HG02973 (cell line): ENCODE measurements at regions not wholly inside any gene's neighbourhood (a gene's known extent, or its start where the extent isn't known, plus 50 kb on each side); places are given as distances from the start of the nearest gene placed in this dataset.
"Not testable (repeated sequence)": the region's sequence is repeated elsewhere in the genome, so short reads cannot be mapped to it uniquely, and the experiment has no call there.

ENCODE experiments used
- ATAC-seq: cut with Tn5 transposase; IDR thresholded peaks from one replicate; pipeline ENCODE4 v1.9.1; 2021; ENCODE audit warnings: moderate library complexity; ENCODE audit not compliant: unreplicated experiment

- no peak for ATAC-seq
Measured at GRCh38 chr6:111925296-111925695, 52.0 kb upstream of the FYN start.

GRCh38 chr6:111926731-111927302, 53.6 kb upstream of the FYN start:
- no peak for ATAC-seq

DNA sequence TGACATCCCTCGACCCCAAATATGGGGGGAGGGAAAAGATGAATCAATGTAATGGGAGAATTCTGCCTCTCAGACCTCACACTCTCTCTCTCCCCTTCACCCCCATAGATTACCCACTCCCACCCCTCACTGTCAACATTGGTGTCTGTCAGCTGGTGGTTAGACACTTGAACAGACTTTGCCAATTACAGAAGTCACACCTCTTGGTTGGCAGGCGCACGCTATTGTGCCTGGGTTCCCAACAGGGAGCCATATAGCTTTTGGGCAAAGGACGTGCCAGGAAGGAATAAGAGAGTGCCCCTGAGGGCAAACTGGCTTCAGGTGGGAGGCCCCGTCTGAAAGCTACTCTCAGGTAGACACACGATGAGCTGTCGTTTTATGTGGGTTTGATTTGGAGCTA, 54.1 kb upstream of the FYN start:
- no peak for ATAC-seq

GRCh38 chr6:111928139-111928538, 54.9 kb upstream of the FYN start:
- ATAC-seq = no peak

GRCh38 chr6:111934611-111935010, 61.4 kb upstream of the FYN start:
- ATAC-seq = not testable (repeated sequence)

DNA sequence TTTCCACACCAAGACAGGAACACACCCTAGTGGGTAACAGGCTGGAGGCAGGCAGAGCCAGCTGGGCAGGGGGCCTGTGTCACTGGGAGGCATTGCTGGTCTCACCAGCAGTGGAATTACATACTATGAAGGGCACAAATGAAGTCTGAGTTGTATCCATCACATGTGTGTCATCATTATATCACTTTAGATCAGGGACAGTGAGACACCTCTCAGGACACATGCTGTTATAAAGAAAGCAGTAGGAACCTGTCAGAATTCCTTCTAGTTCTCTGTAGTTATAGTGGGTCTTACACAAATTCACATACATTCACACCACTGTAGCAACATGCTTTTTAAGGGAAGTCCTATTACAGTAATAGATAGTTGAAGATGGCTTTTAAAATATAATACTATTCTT, 63.5 kb upstream of the FYN start:
- no peak for ATAC-seq

GRCh38 chr6:111938710-111939109, 65.5 kb upstream of the FYN start:
- ATAC-seq = no peak

DNA sequence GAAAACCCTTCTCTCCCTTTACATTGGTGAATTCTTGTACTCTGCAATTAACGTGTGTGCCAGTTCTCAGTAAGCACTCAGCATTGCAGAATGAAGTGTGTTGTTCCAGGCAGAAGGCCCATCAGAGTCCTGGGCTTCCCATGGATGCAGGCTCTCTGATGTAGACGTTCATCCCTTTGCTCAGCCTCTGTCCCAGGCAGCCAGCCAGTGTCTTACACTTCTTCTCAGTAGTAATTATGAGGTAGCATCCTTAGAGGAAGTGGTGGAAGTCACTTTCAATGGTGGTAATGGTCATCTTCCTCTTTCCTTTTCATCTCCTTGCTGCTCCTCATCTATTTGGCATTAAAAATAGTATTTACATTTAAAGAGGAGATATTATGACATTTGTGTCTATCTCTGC, 66.7 kb upstream of the FYN start:
- no peak for ATAC-seq

- ATAC-seq = no peak
Measured at GRCh38 chr6:111940801-111941200, 67.5 kb upstream of the FYN start.

GRCh38 chr6:111941686-111942330, 68.6 kb upstream of the FYN start:
- no peak for ATAC-seq

GRCh38 chr6:111942561-111942960, 69.3 kb upstream of the FYN start:
- ATAC-seq = no peak

DNA sequence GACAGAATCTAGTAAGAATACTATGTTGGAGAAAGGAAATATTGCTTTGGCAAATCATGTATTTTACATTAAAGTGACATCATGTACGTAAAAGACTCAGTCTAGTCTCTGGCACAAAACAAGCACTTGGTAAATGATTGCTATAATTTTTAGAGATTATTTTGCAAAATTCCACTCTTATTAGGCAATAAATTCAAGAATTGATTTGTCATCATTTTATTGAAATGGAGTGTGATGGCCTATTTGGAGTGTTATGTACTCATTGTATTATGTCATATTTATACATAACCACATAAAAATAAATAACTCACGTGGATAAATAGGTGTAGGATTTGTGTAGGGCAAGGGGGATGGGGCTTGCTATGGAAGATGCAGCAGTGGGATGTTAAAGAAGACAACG, 70.0 kb upstream of the FYN start:
- ATAC-seq = no peak

GRCh38 chr6:111943726-111944125, 70.5 kb upstream of the FYN start:
- no peak for ATAC-seq

- no peak for ATAC-seq
Measured at GRCh38 chr6:111944541-111944940, 71.3 kb upstream of the FYN start.

GRCh38 chr6:111949546-111949945, 76.3 kb upstream of the FYN start:
- no peak for ATAC-seq

DNA sequence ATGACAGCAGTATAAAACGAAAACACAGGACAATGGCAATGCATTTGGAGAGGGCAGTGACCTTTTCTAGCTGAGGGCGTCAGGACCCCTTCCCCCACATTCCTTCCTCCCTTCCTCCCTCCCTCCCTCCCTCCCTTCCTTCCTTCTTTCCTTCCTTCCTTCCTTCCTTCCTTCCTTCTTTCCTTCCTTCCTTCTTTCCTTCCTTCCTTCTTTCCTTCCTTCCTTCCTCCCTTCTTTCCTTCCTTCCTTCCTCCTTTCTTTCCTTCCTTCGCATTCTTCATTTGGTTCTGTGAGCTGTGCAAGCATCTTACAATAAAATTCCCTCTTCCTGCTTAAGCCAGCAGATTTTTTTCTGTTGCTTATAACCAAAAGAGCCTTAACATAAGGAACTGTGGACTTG, 76.7 kb upstream of the FYN start:
- ATAC-seq = not testable (repeated sequence)

DNA sequence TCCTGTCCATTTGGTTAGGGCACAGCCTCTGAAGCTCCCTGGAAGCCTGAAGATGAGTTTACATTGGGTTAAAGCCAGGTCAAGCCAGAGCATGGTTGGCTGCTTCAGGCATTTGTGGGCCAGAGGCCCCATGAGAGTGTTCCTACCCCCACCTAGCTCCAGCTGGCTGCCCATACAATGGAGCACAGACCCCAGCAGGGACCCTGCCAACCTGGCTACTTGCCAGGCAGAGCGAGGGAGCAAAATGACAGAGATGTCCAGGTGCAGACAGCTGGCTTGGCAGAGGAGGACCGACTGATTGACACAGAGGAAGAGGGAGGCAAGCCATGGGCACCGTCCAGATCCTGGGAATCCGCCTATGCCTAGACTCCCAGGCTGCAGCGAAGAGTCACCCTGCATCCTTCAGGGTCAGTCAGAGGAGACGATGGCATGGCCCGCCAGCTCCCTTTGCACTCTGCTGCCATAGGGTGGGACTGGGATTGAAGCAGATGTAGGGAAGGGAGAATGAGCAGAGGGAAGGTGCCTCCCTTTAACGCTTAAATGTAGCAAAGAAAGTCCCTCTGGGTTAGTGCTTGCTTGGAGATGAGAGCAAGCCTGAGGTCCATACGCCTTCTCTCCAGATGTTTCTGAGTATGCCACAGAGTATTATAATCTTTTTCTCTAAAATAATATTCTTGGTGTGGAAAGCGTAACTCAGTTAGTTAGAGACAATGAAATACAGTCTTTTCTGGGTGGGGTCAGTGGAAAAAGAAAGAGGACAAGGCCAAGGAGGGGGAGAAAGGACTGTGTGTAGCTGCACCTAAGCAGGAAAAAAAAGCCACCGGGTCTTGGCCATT, 77.6 kb upstream of the FYN start:
- no peak for ATAC-seq

GRCh38 chr6:111951497-111952085, 78.3 kb upstream of the FYN start:
- no peak for ATAC-seq

GRCh38 chr6:111952274-111952673, 79.0 kb upstream of the FYN start:
- ATAC-seq = no peak

GRCh38 chr6:111952821-111953540, 79.7 kb upstream of the FYN start:
- ATAC-seq = no peak

- no peak for ATAC-seq
Measured at GRCh38 chr6:111956098-111956497, 82.8 kb upstream of the FYN start.
